Vagina (tissue), 2 donors: ENCODE measurements at regions not wholly inside any gene's neighbourhood (a gene's known extent, or its start where the extent isn't known, plus 50 kb on each side); places are given as distances from the start of the nearest gene placed in this dataset.

ENCODE experiments used
- DNase-seq, 2 donors: peaks; one replicate each; pipeline ENCODE4 v3.0.0-alpha.2; 2017; ENCODE audit errors: extremely low spot score in 2 of 2
- H3K27ac ChIP-seq: fragments of 200-600 bp; sonication (generic); one replicate; pipeline ENCODE4 v1.5.1; 2019
- H3K27me3 ChIP-seq: fragments of 200-600 bp; sonication (generic); one replicate; pipeline ENCODE4 v1.5.1; 2019
- H3K36me3 ChIP-seq, 2 donors: fragments of 200-600 bp; sonication (generic); one replicate each; pipeline ENCODE4 v1.5.1; 2017 to 2019
- H3K4me1 ChIP-seq: fragments of 200-600 bp; sonication (generic); one replicate; pipeline ENCODE4 v1.5.1; 2019
- H3K4me3 ChIP-seq, 2 donors: fragments of 200-600 bp; sonication (generic); 1 replicate in 1 of 2; 2 replicates in 1 of 2; pipeline ENCODE4 v1.5.1; 2016 to 2019
- H3K9me3 ChIP-seq: fragments of 200-600 bp; sonication (generic); one replicate; pipeline ENCODE4 v1.5.1; 2019
- CTCF ChIP-seq, 3 experiments: fragments of 450-650 bp in 2 of 3; fragments of 200-600 bp in 1 of 3; sonication (generic) in 1 of 3; IDR thresholded peaks; one replicate each; pipeline ENCODE4 v1.5.1; 2017 to 2019; ENCODE audit warnings: antibody characterized with exemption in 3 of 3, mild to moderate bottlenecking in 2 of 3, moderate library complexity in 2 of 3
- POLR2A ChIP-seq, 2 donors: fragments of 450-650 bp; IDR thresholded peaks; one replicate each; pipeline ENCODE4 v1.6.1; 2017; ENCODE audit warnings: antibody characterized with exemption in 2 of 2, mild to moderate bottlenecking in 2 of 2, moderate library complexity in 2 of 2
- POLR2AphosphoS5 ChIP-seq, 2 donors: sonication (generic); formaldehyde crosslinking; IDR thresholded peaks; one replicate each; pipeline ENCODE4 v1.9.0; 2017; ENCODE audit warnings: antibody characterized with exemption in 2 of 2, mild to moderate bottlenecking in 2 of 2, low read depth in 1 of 2; ENCODE audit not compliant: insufficient read depth in 1 of 2
- intact Hi-C: fragments of 100-400 bp; cut with DNase I; formaldehyde crosslinking; loops from one replicate; pipeline ENCODE4 v1.15.1; 2023

- no peak for DNase-seq
- Histone ChIP-seq H3K4me1 (peaks cover 1% of the 10 kb centered on the region), H3K27ac (no peak overlapping the region), H3K36me3 (no peaks in the 10 kb centered on the region), H3K27me3 (no peaks in the 10 kb centered on the region), H3K9me3 (no peaks in the 10 kb centered on the region), H3K4me3 (no peak overlapping the region)
- TF ChIP-seq POLR2AphosphoS5 (IDR thresholded peaks at IDR 0.05; ENCODE audit: insufficient read depth in 1 of 2, low read depth in 1 of 2) (no peak), POLR2A (IDR thresholded peaks at IDR 0.05) (no peak), CTCF (IDR thresholded peaks at IDR 0.05) (no peak)
- intact Hi-C loops, result no loop called here
Measured at GRCh38 chr1:98393719-98394118, 267.8 kb upstream of the SNX7 start.

DNA sequence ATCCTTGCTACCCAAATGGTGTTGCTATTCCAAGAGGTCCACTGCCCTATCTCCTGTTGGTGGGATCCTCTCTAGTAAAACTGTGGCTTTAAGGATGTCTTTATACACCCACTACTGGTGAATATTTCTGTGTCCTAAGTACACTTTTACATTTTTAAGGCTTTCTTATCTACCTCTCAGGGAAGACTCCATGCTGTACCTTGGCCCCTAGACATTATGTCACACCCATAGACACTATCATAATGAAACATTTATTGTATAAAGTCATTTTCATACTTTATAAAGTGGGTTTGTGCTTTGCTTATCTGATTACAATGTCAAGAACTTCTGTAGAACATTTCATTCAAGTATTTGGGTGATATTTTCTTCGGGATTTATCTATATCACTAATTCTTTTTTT is 270.3 kb upstream of the SNX7 start:
- H3K4me3 ChIP-seq, result no peak overlapping the region
- H3K9me3 ChIP-seq, result no peaks in the 10 kb centered on the region
- no peaks in the 10 kb centered on the region for H3K36me3 ChIP-seq
- no peaks in the 10 kb centered on the region for H3K27me3 ChIP-seq
- H3K27ac ChIP-seq, result no peak overlapping the region
- intact Hi-C loops, result no loop called here
- no peak for DNase-seq
- TF ChIP-seq CTCF (IDR thresholded peaks at IDR 0.05) (no peak), POLR2AphosphoS5 (IDR thresholded peaks at IDR 0.05; ENCODE audit: insufficient read depth in 1 of 2, low read depth in 1 of 2) (no peak), POLR2A (IDR thresholded peaks at IDR 0.05) (no peak)
- H3K4me1 ChIP-seq, result peaks cover 13% of the 10 kb centered on the region

GRCh38 chr1:98389809-98390208 is 271.7 kb upstream of the SNX7 start:
- Histone ChIP-seq H3K9me3 (no peaks in the 10 kb centered on the region), H3K4me1 (peaks cover 13% of the 10 kb centered on the region), H3K4me3 (no peak overlapping the region), H3K27ac (no peak overlapping the region), H3K36me3 (no peaks in the 10 kb centered on the region), H3K27me3 (no peaks in the 10 kb centered on the region)
- intact Hi-C loops, result no loop called here
- TF ChIP-seq POLR2AphosphoS5 (IDR thresholded peaks at IDR 0.05; ENCODE audit: insufficient read depth in 1 of 2, low read depth in 1 of 2) (no peak), CTCF (IDR thresholded peaks at IDR 0.05) (no peak)
- DNase-seq, result no peak

DNA sequence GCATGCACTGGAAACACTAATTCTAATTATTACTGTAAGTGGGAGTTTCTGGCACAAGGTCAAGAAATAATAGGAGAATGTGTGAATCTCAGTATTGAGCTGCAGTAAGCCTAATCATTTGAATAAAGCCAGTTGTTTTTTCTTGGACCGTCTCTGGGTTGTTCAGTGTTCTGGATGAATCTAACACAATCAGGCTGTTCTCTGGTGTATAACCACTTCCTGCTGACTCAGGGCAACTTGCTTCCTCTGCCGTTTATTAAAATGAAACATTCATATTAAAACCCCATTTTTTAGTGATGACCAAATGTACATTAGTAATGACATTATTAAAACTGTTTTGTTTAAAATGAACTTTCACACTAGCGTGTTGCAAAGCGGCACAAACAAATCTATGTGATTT is 273.1 kb upstream of the SNX7 start:
- intact Hi-C loops, result no loop called here
- no peak overlapping the region for H3K27ac ChIP-seq
- TF ChIP-seq CTCF (IDR thresholded peaks at IDR 0.05) (no peak), POLR2A (IDR thresholded peaks at IDR 0.05) (no peak), POLR2AphosphoS5 (IDR thresholded peaks at IDR 0.05; ENCODE audit: insufficient read depth in 1 of 2, low read depth in 1 of 2) (no peak)
- no peaks in the 10 kb centered on the region for H3K27me3 ChIP-seq
- H3K4me3 ChIP-seq, result no peak overlapping the region
- no peaks in the 10 kb centered on the region for H3K9me3 ChIP-seq
- H3K4me1 ChIP-seq, result peaks cover 13% of the 10 kb centered on the region
- no peaks in the 10 kb centered on the region for H3K36me3 ChIP-seq
- DNase-seq, result no peak

GRCh38 chr1:98387701-98388100 is 273.8 kb upstream of the SNX7 start:
- no peak for TF ChIP-seq POLR2AphosphoS5 (IDR thresholded peaks at IDR 0.05; ENCODE audit: insufficient read depth in 1 of 2, low read depth in 1 of 2)
- TF ChIP-seq CTCF (IDR thresholded peaks at IDR 0.05), result no peak
- no peak for TF ChIP-seq POLR2A (IDR thresholded peaks at IDR 0.05)
- Histone ChIP-seq H3K27me3 (no peaks in the 10 kb centered on the region), H3K4me1 (peaks cover 13% of the 10 kb centered on the region), H3K4me3 (no peak overlapping the region), H3K27ac (no peak overlapping the region), H3K36me3 (no peaks in the 10 kb centered on the region), H3K9me3 (no peaks in the 10 kb centered on the region)
- no peak for DNase-seq
- intact Hi-C loops, result no loop called here
